ENCODE measurements at regions not wholly inside any gene's neighbourhood (a gene's known extent, or its start where the extent isn't known, plus 50 kb on each side); places are given as distances from the start of the nearest gene placed in this dataset.

- Mint-ChIP-seq H3K9me3 (ENCODE audit: unreplicated experiment) (no peaks in the 10 kb centered on the region), H3K36me3 (ENCODE audit: insufficient read depth, unreplicated experiment) (no peaks in the 10 kb centered on the region), H3K4me3 (ENCODE audit: unreplicated experiment) (no peak overlapping the region), H3K27ac (ENCODE audit: unreplicated experiment) (no peak overlapping the region), H3K4me1 (ENCODE audit: low read depth, unreplicated experiment) (no peaks in the 10 kb centered on the region), H3K27me3 (ENCODE audit: insufficient read depth, unreplicated experiment) (peaks cover 5% of the 10 kb centered on the region)
- Histone ChIP-seq H3K4me3 (ENCODE audit: low read depth, low read length) (no peak overlapping the region), H3K9me3 (no peaks in the 10 kb centered on the region), H3K36me3 (ENCODE audit: control insufficient read depth, insufficient read depth, low read length) (no peaks in the 10 kb centered on the region), H3K27me3 (replicated peaks; ENCODE audit: control insufficient read depth, insufficient read depth, low read length) (no peaks in the 10 kb centered on the region), H3K4me1 (no peaks in the 10 kb centered on the region)
- ChIA-PET POLR2A (no interaction called here), CTCF (no interaction called here)
- no TSS peak for BruUV-seq (replicated peaks)
- TF ChIP-seq CTCF (IDR thresholded peaks at IDR 0.05; ENCODE audit: insufficient read depth in 1 of 2, low read depth in 1 of 2, low read length in 1 of 2, severe bottlenecking in 1 of 2, unreplicated experiment in 1 of 2) = no peak
- DNase-seq = no peak
- intact Hi-C loops (cut with micrococcal nuclease; ENCODE audit: unreplicated experiment) = no loop called here
Observed at GRCh38 chr18:28707006-28707405, 530.1 kb upstream of the CDH2 start.

GRCh38 chr18:28706397-28706796, 529.5 kb upstream of the CDH2 start:
- H3K36me3 ChIP-seq (ENCODE audit: control insufficient read depth, insufficient read depth, low read length) = no peaks in the 10 kb centered on the region
- no peaks in the 10 kb centered on the region for H3K4me1 ChIP-seq
- H3K27me3 ChIP-seq (replicated peaks; ENCODE audit: control insufficient read depth, insufficient read depth, low read length) = no peaks in the 10 kb centered on the region
- Mint-ChIP-seq H3K4me3 (ENCODE audit: unreplicated experiment) (no peak overlapping the region), H3K27me3 (ENCODE audit: insufficient read depth, unreplicated experiment) (peaks cover 10% of the 10 kb centered on the region), H3K27ac (ENCODE audit: unreplicated experiment) (no peak overlapping the region), H3K9me3 (ENCODE audit: unreplicated experiment) (no peaks in the 10 kb centered on the region), H3K36me3 (ENCODE audit: insufficient read depth, unreplicated experiment) (no peaks in the 10 kb centered on the region), H3K4me1 (ENCODE audit: low read depth, unreplicated experiment) (no peaks in the 10 kb centered on the region)
- no peak for DNase-seq
- ChIA-PET POLR2A (no interaction called here), CTCF (no interaction called here)
- no peak for TF ChIP-seq CTCF (IDR thresholded peaks at IDR 0.05; ENCODE audit: insufficient read depth in 1 of 2, low read depth in 1 of 2, low read length in 1 of 2, severe bottlenecking in 1 of 2, unreplicated experiment in 1 of 2)
- no TSS peak for BruUV-seq (replicated peaks)
- H3K9me3 ChIP-seq = no peaks in the 10 kb centered on the region
- intact Hi-C loops (cut with micrococcal nuclease; ENCODE audit: unreplicated experiment) = no loop called here
- no peak overlapping the region for H3K4me3 ChIP-seq (ENCODE audit: low read depth, low read length)

GRCh38 chr18:28705482-28705881, 528.6 kb upstream of the CDH2 start:
- CTCF ChIA-PET = no interaction called here
- Histone ChIP-seq H3K9me3 (no peaks in the 10 kb centered on the region), H3K4me1 (no peaks in the 10 kb centered on the region), H3K4me3 (ENCODE audit: low read depth, low read length) (no peak overlapping the region), H3K27me3 (replicated peaks; ENCODE audit: control insufficient read depth, insufficient read depth, low read length) (no peaks in the 10 kb centered on the region), H3K36me3 (ENCODE audit: control insufficient read depth, insufficient read depth, low read length) (no peaks in the 10 kb centered on the region)
- BruUV-seq (replicated peaks) = no TSS peak
- Mint-ChIP-seq H3K27me3 (ENCODE audit: insufficient read depth, unreplicated experiment) (peaks cover 15% of the 10 kb centered on the region), H3K27ac (ENCODE audit: unreplicated experiment) (no peak overlapping the region), H3K9me3 (ENCODE audit: unreplicated experiment) (no peaks in the 10 kb centered on the region), H3K36me3 (ENCODE audit: insufficient read depth, unreplicated experiment) (no peaks in the 10 kb centered on the region), H3K4me1 (ENCODE audit: low read depth, unreplicated experiment) (no peaks in the 10 kb centered on the region), H3K4me3 (ENCODE audit: unreplicated experiment) (no peak overlapping the region)
- DNase-seq = no peak
- POLR2A ChIA-PET = no interaction called here
- no peak for TF ChIP-seq CTCF (IDR thresholded peaks at IDR 0.05; ENCODE audit: insufficient read depth in 1 of 2, low read depth in 1 of 2, low read length in 1 of 2, severe bottlenecking in 1 of 2, unreplicated experiment in 1 of 2)
- intact Hi-C loops (cut with micrococcal nuclease; ENCODE audit: unreplicated experiment) = no loop called here
